Upper lobe of right lung (tissue), 1 donor: ENCODE measurements at regions not wholly inside any gene's neighbourhood (a gene's known extent, or its start where the extent isn't known, plus 50 kb on each side); places are given as distances from the start of the nearest gene placed in this dataset.

Experiments
- ATAC-seq: fragments of 200-7000 bp; cut with Tn5 transposase; one replicate; pipeline ENCODE4 v1.9.1; 2020; ENCODE audit warnings: mild to moderate bottlenecking, moderate library complexity
- DNase-seq: peaks from one replicate; pipeline ENCODE4 v3.0.0-alpha.2; 2020
- H3K27ac ChIP-seq: fragments of 200-600 bp; one replicate; pipeline ENCODE4 v1.8.0; 2022
- H3K27me3 ChIP-seq: fragments of 200-600 bp; one replicate; pipeline ENCODE4 v1.8.0; 2022; ENCODE audit warnings: mild to moderate bottlenecking
- H3K36me3 ChIP-seq: fragments of 200-600 bp; one replicate; pipeline ENCODE4 v1.8.0; 2022
- H3K4me1 ChIP-seq: fragments of 200-600 bp; one replicate; pipeline ENCODE4 v1.8.0; 2022
- H3K4me3 ChIP-seq: fragments of 200-600 bp; one replicate; pipeline ENCODE4 v1.8.0; 2022; ENCODE audit warnings: mild to moderate bottlenecking
- H3K9me3 ChIP-seq: fragments of 200-600 bp; one replicate; pipeline ENCODE4 v1.8.0; 2022
- CTCF ChIP-seq: fragments of 200-600 bp; IDR thresholded peaks from one replicate; pipeline ENCODE4 v1.8.0; 2022; ENCODE audit warnings: antibody characterized with exemption
- intact Hi-C: fragments of 100-400 bp; cut with DNase I; formaldehyde crosslinking; loops from one replicate; pipeline ENCODE4 v1.11.0; 2022
- donor health status: DM: no; HTN: yes; CAD: no; lungs with severe emphysema.

DNA sequence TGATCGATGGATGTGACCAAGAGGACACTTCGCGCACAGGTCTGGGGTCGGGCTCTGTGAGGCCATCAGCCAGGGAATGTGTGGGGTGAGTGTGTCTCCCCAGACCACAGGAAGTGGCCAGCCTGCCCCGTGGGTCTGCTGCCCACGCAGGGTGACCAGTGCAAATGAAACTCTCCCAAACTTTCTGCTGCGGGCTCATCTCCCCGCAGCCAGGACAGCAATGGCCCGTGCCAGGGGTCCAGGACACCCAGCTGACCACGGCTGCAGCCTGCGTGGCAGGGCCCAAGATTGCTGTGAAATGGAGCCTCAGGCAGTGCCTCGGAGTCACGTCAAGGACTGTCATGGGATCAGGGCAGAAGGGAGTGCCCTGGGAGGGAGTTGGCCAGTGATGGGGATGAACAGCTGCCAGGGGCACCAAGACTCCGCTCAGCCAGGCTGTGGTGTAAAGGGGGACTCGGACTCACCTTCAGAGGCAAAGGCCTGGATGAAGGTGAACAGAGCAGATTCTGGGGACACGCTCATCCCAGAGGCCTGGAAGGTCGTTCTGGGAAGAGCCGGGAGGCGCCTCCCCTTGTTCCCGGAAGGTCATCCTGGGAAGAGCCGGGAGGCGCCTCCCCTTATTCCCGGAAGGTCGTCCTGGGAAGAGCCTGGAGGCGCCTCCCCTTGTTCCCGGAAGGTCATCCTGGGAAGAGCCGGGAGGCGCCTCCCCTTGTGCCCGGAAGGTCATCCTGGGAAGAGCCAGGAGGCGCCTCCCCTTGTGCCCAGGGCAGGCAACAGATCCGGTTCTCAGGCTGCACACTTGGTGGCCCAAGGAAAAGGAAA, 252.6 kb downstream of the BRD1 start:
- Histone ChIP-seq H3K4me1 (peaks cover 4% of the 10 kb centered on the region), H3K36me3 (no peaks in the 10 kb centered on the region), H3K27me3 (no peaks in the 10 kb centered on the region), H3K4me3 (peak overlapping the region; percentile 30), H3K27ac (peak overlapping the region; percentile 82), H3K9me3 (no peaks in the 10 kb centered on the region)
- intact Hi-C loops = no loop called here
- peak; percentile 55 for ATAC-seq
- no peak for TF ChIP-seq CTCF
- DNase-seq = no peak

GRCh38 chr22:49574205-49574880, 253.3 kb downstream of the BRD1 start:
- Histone ChIP-seq H3K27ac (peak overlapping the region; percentile 82), H3K27me3 (no peaks in the 10 kb centered on the region), H3K4me1 (peaks cover 4% of the 10 kb centered on the region), H3K36me3 (no peaks in the 10 kb centered on the region), H3K4me3 (no peak overlapping the region), H3K9me3 (no peaks in the 10 kb centered on the region)
- TF ChIP-seq CTCF = no peak
- DNase-seq (no peak), ATAC-seq (no peak)
- intact Hi-C loops = no loop called here

- intact Hi-C loops = no loop called here
- no peaks in the 10 kb centered on the region for H3K27me3 ChIP-seq
- DNase-seq (no peak), ATAC-seq (no peak)
- no peak for TF ChIP-seq CTCF
- H3K4me1 ChIP-seq = peaks cover 4% of the 10 kb centered on the region
- no peaks in the 10 kb centered on the region for H3K9me3 ChIP-seq
- no peak overlapping the region for H3K27ac ChIP-seq
- no peak overlapping the region for H3K4me3 ChIP-seq
- H3K36me3 ChIP-seq = no peaks in the 10 kb centered on the region
These were observed 254.4 kb downstream of the BRD1 start for GRCh38 chr22:49573109-49573765.

- Histone ChIP-seq H3K4me1 (peaks cover 4% of the 10 kb centered on the region), H3K4me3 (no peak overlapping the region), H3K27ac (no peak overlapping the region), H3K27me3 (no peaks in the 10 kb centered on the region), H3K9me3 (no peaks in the 10 kb centered on the region), H3K36me3 (no peaks in the 10 kb centered on the region)
- no peak for ATAC-seq
- DNase-seq = no peak
- intact Hi-C loops = no loop called here
- no peak for TF ChIP-seq CTCF
These were observed 256.3 kb downstream of the BRD1 start for GRCh38 chr22:49571326-49571725.

DNA sequence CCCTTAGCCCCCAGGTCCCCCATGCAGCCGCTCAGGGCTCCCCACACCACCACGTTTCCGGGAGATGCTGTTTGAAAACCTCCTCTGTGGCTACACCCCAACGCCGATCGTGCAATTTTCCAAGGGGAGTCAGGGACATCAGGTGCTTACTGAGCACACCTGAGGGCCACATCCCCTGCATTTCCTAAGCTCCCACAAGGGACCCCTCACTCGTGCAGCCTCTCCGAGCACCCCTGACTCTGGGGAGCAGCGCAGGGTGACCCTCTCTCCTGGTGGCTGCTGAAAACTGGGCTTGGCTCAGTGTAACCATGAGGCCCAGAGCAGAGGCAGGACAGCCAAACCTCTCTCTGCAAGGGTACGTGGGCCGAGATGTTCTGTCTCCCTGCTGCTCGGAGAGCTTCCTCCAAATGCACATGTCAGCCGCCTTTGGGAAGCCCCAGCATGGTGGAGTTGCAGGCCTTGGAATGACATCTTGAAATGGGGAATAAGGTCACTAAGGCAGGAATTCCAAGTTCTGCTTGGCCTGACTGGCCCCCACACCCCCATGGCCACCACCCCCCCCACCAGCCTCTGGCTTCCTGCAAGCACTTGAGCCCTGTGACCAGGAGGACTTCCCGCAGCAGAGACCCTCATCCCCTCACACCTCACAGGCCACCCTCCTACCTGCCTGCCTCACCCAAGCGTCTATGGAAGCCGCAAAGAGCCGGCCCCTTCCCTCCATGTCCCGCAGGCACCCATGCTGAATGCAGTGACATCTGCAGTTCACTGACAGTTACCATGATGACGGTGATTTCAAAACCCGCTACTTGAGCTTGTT, 257.4 kb downstream of the BRD1 start:
- intact Hi-C loops = no loop called here
- no peak overlapping the region for H3K27ac ChIP-seq
- ATAC-seq (no peak), DNase-seq (peak; percentile 53)
- H3K36me3 ChIP-seq = no peaks in the 10 kb centered on the region
- no peak overlapping the region for H3K4me3 ChIP-seq
- H3K4me1 ChIP-seq = peaks cover 4% of the 10 kb centered on the region
- TF ChIP-seq CTCF = no peak
- H3K9me3 ChIP-seq = no peaks in the 10 kb centered on the region
- H3K27me3 ChIP-seq = no peaks in the 10 kb centered on the region
